SK-N-SH treated with all-trans-retinoic acid at 6 μM for 48 hours (cell line): ENCODE measurements at regions not wholly inside any gene's neighbourhood (a gene's known extent, or its start where the extent isn't known, plus 50 kb on each side); places are given as distances from the start of the nearest gene placed in this dataset.

Source experiments
- BACH2 ChIP-seq: fragments of 250-450 bp; sonication (Bioruptor Pico); IDR thresholded peaks from 2 replicates; pipeline ENCODE4 v1.9.0; 2021; ENCODE audit warnings: mild to moderate bottlenecking, borderline replicate concordance
- CREB5 ChIP-seq: fragments of 250-450 bp; sonication (Bioruptor Pico); IDR thresholded peaks from 2 replicates; pipeline ENCODE4 v1.5.1; 2020; ENCODE audit warnings: low read depth, mild to moderate bottlenecking, moderate library complexity
- CSDC2 ChIP-seq: fragments of 250-450 bp; sonication (Bioruptor Pico); IDR thresholded peaks from 2 replicates; pipeline ENCODE4 v1.5.0; 2020; ENCODE audit warnings: mild to moderate bottlenecking, moderate library complexity
- ESRRG ChIP-seq: fragments of 250-450 bp; sonication (Bioruptor Pico); IDR thresholded peaks from 2 replicates; pipeline ENCODE4 v1.6.1; 2021; ENCODE audit warnings: mild to moderate bottlenecking
- GLIS3 ChIP-seq: fragments of 250-450 bp; sonication (Bioruptor Pico); IDR thresholded peaks from 2 replicates; pipeline ENCODE4 v1.5.0; 2020; ENCODE audit warnings: mild to moderate bottlenecking, moderate library complexity
- ISL1 ChIP-seq: fragments of 250-450 bp; sonication (Bioruptor Pico); IDR thresholded peaks from 2 replicates; pipeline ENCODE4 v2.1.2; 2022; ENCODE audit warnings: mild to moderate bottlenecking, moderate library complexity
- PATZ1 ChIP-seq: fragments of 250-450 bp; sonication (Bioruptor Pico); IDR thresholded peaks from 2 replicates; pipeline ENCODE4 v1.8.0; 2020; ENCODE audit warnings: mild to moderate bottlenecking, moderate library complexity, borderline replicate concordance
- RARB ChIP-seq: fragments of 250-450 bp; sonication (Bioruptor Pico); IDR thresholded peaks from 2 replicates; pipeline ENCODE4 v1.8.0; 2021; ENCODE audit warnings: mild to moderate bottlenecking, moderate library complexity
- SNAI2 ChIP-seq: fragments of 250-450 bp; sonication (Bioruptor Pico); IDR thresholded peaks from 2 replicates; pipeline ENCODE4 v1.5.0; 2020; ENCODE audit warnings: mild to moderate bottlenecking, moderate library complexity
- ZC3H10 ChIP-seq: fragments of 250-450 bp; sonication (Bioruptor Pico); IDR thresholded peaks from 2 replicates; pipeline ENCODE4 v1.5.1; 2021; ENCODE audit warnings: mild to moderate bottlenecking, moderate library complexity
- ZFP3 ChIP-seq: fragments of 250-450 bp; sonication (Bioruptor Pico); IDR thresholded peaks from 2 replicates; pipeline ENCODE4 v1.5.0; 2020; ENCODE audit warnings: mild to moderate bottlenecking, moderate library complexity
- ZFP30 ChIP-seq: fragments of 450-650 bp; formaldehyde crosslinking; IDR thresholded peaks from 2 replicates; pipeline ENCODE4 v1.5.0; 2022; ENCODE audit warnings: mild to moderate bottlenecking, moderate library complexity
- ZNF8 ChIP-seq: fragments of 450-650 bp; formaldehyde crosslinking; IDR thresholded peaks from 2 replicates; pipeline ENCODE4 v1.5.0; 2020; ENCODE audit warnings: mild to moderate bottlenecking, moderate library complexity

- no peak for TF ChIP-seq CSDC2 (CRISPR knock-in tag)
- no peak for TF ChIP-seq GLIS3 (CRISPR knock-in tag)
- TF ChIP-seq PATZ1 (CRISPR knock-in tag), result no peak
- no peak for TF ChIP-seq SNAI2 (CRISPR knock-in tag)
- no peak for TF ChIP-seq ZFP30
- no peak for TF ChIP-seq ZNF8 (CRISPR knock-in tag)
- no peak for TF ChIP-seq RARB (CRISPR knock-in tag)
- no peak for TF ChIP-seq ZC3H10 (CRISPR knock-in tag)
- TF ChIP-seq BACH2 (CRISPR knock-in tag), result no peak
- no peak for TF ChIP-seq ISL1 (CRISPR knock-in tag)
- no peak for TF ChIP-seq ZFP3
- no peak for TF ChIP-seq ESRRG
- no peak for TF ChIP-seq CREB5
Observed at GRCh38 chr17:79216826-79217225, 142.2 kb downstream of the ENGASE start.
